ENCODE measurements at regions not wholly inside any gene's neighbourhood (a gene's known extent, or its start where the extent isn't known, plus 50 kb on each side); places are given as distances from the start of the nearest gene placed in this dataset.

- Histone ChIP-seq H3K4me1 (ENCODE audit: control insufficient read depth in 1 of 2, insufficient read depth in 2 of 2, low read length in 2 of 2) (no peaks in the 10 kb centered on the region), H2AFZ (ENCODE audit: insufficient read depth, low read depth, low read length, poor library complexity, severe bottlenecking) (no peak overlapping the region), H3K79me2 (ENCODE audit: insufficient read depth, low read length) (no peaks in the 10 kb centered on the region), H3K27me3 (ENCODE audit: control insufficient read depth in 2 of 2, insufficient read depth in 2 of 2, low read length in 2 of 2) (no peaks in the 10 kb centered on the region), H3K36me3 (replicated peaks in 1 of 2; ENCODE audit: control insufficient read depth in 1 of 2, insufficient read depth in 2 of 2, low read length in 2 of 2) (no peaks in the 10 kb centered on the region), H4K20me1 (ENCODE audit: insufficient read depth, low read length) (no peaks in the 10 kb centered on the region), H3K9ac (ENCODE audit: insufficient read depth, low read length, poor library complexity, severe bottlenecking) (no peak overlapping the region), H3K4me2 (replicated peaks; ENCODE audit: extremely low read depth, low read length, poor library complexity, severe bottlenecking) (no peak overlapping the region), H3K9me3 (replicated peaks in 1 of 2; ENCODE audit: control insufficient read depth in 1 of 2, insufficient read depth in 1 of 2, low read length in 2 of 2) (peaks cover 8 to 21% of the 10 kb centered on the region in 2 donors), H3K27ac (ENCODE audit: low read depth in 1 of 2, low read length in 2 of 2) (no peak overlapping the region), H3K4me3 (replicated peaks in 1 of 3; ENCODE audit: low read depth in 2 of 3, low read length in 3 of 3) (no peak overlapping the region)
- Mint-ChIP-seq H3K36me3 (no peaks in the 10 kb centered on the region), H3K27ac (no peak overlapping the region), H3K27me3 (ENCODE audit: low read depth in 3 of 3) (no peaks in the 10 kb centered on the region), H3K4me3 (no peak overlapping the region), H3K9me3 (peaks cover 5 to 21% (median 8%) of the 10 kb centered on the region in 7 donors), H3K4me1 (no peaks in the 10 kb centered on the region)
- intact Hi-C loops (cut with micrococcal nuclease) = no loop called here
- no peak for DNase-seq
- WGBS (ENCODE audit: insufficient coverage) = no CpG with 5 or more reads among the region's 1 CpG
- TF ChIP-seq CTCF (IDR thresholded peaks at IDR 0.05) = no peak
Observed at GRCh38 chr1:95671098-95671497, 437.1 kb downstream of the RWDD3 start.

- Histone ChIP-seq H3K9me3 (replicated peaks in 1 of 2; ENCODE audit: control insufficient read depth in 1 of 2, insufficient read depth in 1 of 2, low read length in 2 of 2) (peaks cover 6 to 7% of the 10 kb centered on the region in 2 donors), H3K4me1 (ENCODE audit: control insufficient read depth in 1 of 2, insufficient read depth in 2 of 2, low read length in 2 of 2) (no peaks in the 10 kb centered on the region), H4K20me1 (ENCODE audit: insufficient read depth, low read length) (no peaks in the 10 kb centered on the region), H3K36me3 (replicated peaks in 1 of 2; ENCODE audit: control insufficient read depth in 1 of 2, insufficient read depth in 2 of 2, low read length in 2 of 2) (no peaks in the 10 kb centered on the region), H3K79me2 (ENCODE audit: insufficient read depth, low read length) (no peaks in the 10 kb centered on the region), H3K27me3 (ENCODE audit: control insufficient read depth in 2 of 2, insufficient read depth in 2 of 2, low read length in 2 of 2) (no peaks in the 10 kb centered on the region), H3K4me3 (replicated peaks in 1 of 3; ENCODE audit: low read depth in 2 of 3, low read length in 3 of 3) (no peak overlapping the region), H3K9ac (ENCODE audit: insufficient read depth, low read length, poor library complexity, severe bottlenecking) (no peak overlapping the region), H2AFZ (ENCODE audit: insufficient read depth, low read depth, low read length, poor library complexity, severe bottlenecking) (no peak overlapping the region), H3K4me2 (replicated peaks; ENCODE audit: extremely low read depth, low read length, poor library complexity, severe bottlenecking) (no peak overlapping the region), H3K27ac (ENCODE audit: low read depth in 1 of 2, low read length in 2 of 2) (no peak overlapping the region)
- H3K4me3 Mint-ChIP-seq = no peak overlapping the region
- intact Hi-C loops (cut with micrococcal nuclease) = no loop called here
- H3K36me3 Mint-ChIP-seq = no peaks in the 10 kb centered on the region
- no peak for TF ChIP-seq CTCF (IDR thresholded peaks at IDR 0.05)
- no peaks in the 10 kb centered on the region for H3K4me1 Mint-ChIP-seq
- 90% methylated on average over 1 of the region's 5 CpGs for WGBS (ENCODE audit: insufficient coverage)
- peaks cover 2 to 17% (median 9%) of the 10 kb centered on the region in 7 donors for H3K9me3 Mint-ChIP-seq
- no peak for DNase-seq
- no peaks in the 10 kb centered on the region for H3K27me3 Mint-ChIP-seq (ENCODE audit: low read depth in 3 of 3)
- H3K27ac Mint-ChIP-seq = no peak overlapping the region
Observed at GRCh38 chr1:95679262-95679661, 445.3 kb downstream of the RWDD3 start.

Measured in CD14-positive monocyte (primary cell).